NCI-H2029 (cell line): ENCODE measurements at regions not wholly inside any gene's neighbourhood (a gene's known extent, or its start where the extent isn't known, plus 50 kb on each side); places are given as distances from the start of the nearest gene placed in this dataset.
"Not testable (repeated sequence)": the region's sequence is repeated elsewhere in the genome, so short reads cannot be mapped to it uniquely, and the experiment has no call there.

Source experiments
- DNase-seq: peaks from one replicate; lab custom pipeline; 2025; lab: John Stamatoyannopoulos, UW

- no peak for DNase-seq
Observed at GRCh38 chr15:69763831-69764230, 311.2 kb downstream of the RPLP1 start.

DNA sequence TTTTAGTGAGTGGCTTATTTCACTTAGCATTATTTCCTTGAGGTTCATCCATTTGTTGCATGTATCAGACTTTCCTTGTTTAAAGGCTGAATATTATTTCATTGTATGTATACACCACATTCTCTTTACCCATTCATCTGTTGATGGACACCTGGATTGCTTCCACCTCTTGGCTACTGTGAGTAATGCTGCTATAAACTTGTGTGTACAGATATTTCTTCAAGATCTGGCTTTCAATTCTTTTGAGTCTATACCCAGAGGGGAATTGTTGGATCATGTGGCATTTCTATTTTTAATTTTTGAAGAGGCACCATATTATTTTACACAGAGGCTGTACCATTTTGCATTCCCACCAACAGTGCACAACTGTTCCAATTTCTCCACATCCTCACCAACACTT lies 313.5 kb downstream of the RPLP1 start:
- DNase-seq, result no peak

- DNase-seq, result no peak
Observed at GRCh38 chr15:69767191-69767590, 314.6 kb downstream of the RPLP1 start.

GRCh38 chr15:69769336-69769735 lies 316.7 kb downstream of the RPLP1 start:
- not testable (repeated sequence) for DNase-seq

DNA sequence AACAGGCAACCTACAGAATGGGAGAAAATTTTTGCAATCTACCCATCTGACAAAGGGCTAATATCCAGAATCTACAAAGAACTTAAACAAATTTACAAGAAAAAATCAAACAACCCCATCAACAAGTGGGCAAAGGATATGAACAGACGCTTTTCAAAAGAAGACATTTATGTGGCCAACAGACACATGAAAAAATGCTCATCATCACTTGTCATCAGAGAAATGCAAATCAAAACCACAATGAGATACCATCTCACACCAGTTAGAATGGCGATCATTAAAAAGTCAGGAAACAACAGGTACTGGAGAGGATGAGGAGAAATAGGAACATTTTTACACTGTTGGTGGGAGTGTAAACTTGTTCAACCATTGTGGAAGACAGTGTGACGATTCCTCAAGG lies 321.6 kb downstream of the RPLP1 start:
- not testable (repeated sequence) for DNase-seq

GRCh38 chr15:69774711-69775110 lies 322.1 kb downstream of the RPLP1 start:
- not testable (repeated sequence) for DNase-seq

DNA sequence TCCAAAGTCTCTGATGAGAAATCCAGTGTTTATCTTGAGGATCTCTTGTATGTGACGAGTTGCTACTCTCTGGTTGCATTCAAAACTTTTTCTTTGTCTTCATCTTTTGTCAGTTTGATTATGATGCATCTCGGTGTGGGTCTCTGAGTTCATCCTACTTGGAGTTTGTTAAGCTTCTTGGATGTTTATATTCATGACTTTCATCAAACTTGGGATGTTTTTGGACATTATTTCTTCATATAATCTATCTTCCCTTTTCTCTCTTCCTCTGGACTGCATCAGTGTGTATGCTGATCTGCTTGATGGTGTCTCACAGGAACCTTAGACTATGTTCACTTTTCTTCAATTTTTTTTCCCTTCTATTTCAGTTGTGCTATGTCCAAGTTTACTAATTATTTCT lies 320.4 kb downstream of the TLE3 start:
- no peak for DNase-seq

DNA sequence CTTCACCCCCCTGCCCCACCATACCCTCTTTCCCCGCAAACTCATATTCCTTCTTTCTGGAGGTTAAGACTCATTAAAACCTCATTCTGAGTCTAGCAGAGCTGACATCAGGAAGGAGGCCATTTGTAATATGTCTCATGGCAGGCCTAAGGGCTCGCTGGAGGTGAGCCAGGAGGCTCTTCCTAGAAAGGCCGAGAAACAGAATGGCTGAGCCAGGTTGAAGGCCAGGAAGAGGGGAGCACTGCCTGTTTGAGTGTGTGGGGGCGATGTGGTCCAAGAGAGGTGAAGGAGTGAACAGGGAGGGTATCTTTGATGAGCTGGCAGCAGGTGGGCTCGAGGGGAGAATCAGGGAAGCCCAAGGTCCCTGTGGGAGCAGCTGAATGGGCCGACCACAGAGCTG lies 317.3 kb downstream of the TLE3 start:
- no peak for DNase-seq

DNA sequence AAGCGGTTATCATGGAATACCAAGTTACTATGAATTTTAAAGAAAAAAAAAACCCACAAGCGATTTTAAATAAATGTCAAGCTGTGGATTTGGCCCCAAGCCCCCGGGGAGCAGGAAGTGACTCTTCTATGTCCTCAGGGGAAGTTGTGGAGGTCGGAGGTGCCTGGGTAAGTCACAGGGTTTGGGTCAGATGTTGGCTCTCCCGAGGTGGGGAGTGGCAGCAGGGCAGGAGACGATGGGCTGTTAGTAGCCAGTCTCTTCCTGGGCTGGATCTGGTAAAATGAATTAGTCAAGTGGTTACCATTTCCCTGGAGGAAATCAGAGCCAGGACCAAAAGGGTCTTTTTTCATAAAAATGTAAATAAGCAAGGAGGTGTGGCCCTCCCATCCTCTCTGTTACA lies 316.7 kb downstream of the TLE3 start:
- DNase-seq, result no peak

- no peak for DNase-seq
Observed at GRCh38 chr15:69781411-69782125, 316.1 kb downstream of the TLE3 start.

GRCh38 chr15:69782139-69782658 lies 315.5 kb downstream of the TLE3 start:
- no peak for DNase-seq

DNA sequence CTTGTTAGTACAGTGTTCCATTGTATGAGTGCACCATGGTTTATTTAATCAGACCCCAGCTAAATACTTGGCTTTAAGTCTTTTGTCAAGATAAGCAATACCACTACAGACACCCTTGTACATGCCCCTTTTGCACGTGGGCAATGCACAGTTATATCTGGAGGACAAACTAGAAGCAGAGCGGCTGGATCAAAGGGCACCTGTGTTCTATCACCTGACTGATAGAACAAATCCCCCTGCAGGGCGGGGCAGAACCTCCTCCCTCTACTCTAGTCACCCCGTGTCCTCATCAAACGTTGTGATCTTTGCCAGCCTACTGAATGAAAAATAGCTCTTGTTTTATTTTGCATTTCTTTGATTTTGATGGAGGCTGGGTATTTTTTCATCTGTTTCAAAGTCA lies 314.9 kb downstream of the TLE3 start:
- no peak for DNase-seq

- DNase-seq, result no peak
Observed at GRCh38 chr15:69783211-69783610, 314.5 kb downstream of the TLE3 start.

DNA sequence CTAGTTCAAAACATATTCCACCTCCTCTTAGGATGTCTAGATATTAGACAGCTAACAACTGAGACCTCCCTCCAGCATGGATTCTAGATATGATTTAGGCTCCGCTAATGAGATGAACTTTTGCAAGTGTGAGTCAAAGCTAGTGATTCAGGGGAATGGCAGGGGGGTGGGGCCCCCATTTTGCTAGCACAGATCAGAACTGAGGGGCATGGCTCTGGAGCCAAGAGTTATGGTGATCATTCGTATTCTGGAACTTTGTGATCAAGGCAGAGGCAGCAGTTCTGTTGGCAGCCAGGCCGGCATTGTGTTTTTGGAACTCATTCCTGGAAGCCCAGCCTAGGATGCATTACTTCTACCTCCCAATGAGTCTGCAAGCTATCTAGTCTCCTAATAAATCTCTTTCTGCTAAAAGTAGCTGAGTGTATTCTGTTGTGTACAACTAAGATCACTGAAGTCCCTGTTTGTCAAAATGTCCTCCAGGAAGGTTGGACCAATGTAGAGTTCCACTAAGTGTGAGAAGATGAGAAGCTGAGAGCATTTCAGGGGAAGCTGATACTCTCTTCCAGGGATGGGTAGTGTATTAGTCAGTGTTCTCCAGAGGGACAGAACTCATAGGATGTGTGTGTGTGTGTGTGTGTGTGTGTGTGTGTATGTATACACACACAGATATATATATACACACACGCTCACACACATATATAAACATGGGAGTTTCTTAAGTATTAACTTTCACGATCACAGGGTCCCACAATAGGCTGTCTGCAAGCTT lies 312.7 kb downstream of the TLE3 start:
- no peak for DNase-seq

GRCh38 chr15:69786136-69786701 lies 311.5 kb downstream of the TLE3 start:
- no peak for DNase-seq

DNA sequence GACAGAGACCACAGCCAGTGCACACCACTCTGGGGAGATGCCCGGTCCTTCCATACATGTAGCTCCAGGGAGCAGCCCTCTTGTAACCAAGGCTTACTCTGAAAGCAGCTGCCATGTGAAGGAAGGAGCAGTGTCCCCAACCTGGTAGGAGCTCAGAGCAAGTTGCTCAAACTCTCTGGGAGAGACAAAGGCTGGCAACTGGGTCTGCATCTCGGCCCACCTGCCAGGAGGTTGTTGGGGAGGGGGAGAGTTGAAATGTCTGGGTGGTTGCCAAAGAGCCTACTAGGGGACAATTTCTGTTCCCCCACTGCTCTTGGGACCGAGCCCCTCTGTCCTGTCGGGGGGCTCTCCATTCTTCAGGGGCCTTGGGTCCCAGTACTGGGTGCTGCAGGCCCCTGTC lies 309.9 kb downstream of the TLE3 start:
- DNase-seq, result no peak

DNA sequence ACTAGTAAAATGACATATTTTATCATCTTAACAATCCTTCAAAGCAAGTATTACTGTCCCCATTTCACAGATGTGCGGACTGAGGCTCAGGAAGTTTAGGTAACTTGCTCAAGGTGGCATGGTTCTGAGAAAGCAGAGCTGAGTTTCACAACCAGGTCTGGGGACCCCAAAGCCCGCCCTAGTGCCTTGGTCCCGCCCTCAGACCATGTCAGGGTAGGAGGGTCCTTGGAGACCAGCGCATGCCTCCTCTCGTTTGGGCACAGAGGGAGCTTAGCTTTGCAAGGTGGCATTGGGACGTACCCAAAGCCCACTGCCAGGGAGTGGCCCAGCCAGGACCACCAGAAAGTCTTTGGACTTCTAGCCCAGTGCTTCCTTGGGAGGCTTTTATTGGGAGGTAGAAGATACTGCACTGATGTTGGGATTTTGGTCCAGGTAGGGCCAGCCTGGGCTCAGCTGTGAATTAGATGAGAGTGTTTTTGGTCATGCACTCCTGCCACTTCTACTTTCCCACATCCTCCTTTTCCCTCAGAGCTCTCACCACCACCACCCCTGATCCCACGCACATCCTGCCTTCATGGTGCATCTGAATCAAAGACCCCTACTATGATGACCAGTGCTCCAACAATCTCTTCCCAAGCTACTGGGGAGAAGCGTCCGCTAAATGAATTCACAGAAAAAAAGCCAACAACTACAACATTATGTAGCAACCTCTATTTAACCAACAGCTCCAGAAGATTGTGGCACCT lies 307.9 kb downstream of the TLE3 start:
- DNase-seq, result no peak

- no peak for DNase-seq
Observed at GRCh38 chr15:69790632-69791031, 307.1 kb downstream of the TLE3 start.

- DNase-seq, result no peak
Observed at GRCh38 chr15:69792823-69793222, 304.9 kb downstream of the TLE3 start.

GRCh38 chr15:69793431-69793780 lies 304.3 kb downstream of the TLE3 start:
- DNase-seq, result no peak

DNA sequence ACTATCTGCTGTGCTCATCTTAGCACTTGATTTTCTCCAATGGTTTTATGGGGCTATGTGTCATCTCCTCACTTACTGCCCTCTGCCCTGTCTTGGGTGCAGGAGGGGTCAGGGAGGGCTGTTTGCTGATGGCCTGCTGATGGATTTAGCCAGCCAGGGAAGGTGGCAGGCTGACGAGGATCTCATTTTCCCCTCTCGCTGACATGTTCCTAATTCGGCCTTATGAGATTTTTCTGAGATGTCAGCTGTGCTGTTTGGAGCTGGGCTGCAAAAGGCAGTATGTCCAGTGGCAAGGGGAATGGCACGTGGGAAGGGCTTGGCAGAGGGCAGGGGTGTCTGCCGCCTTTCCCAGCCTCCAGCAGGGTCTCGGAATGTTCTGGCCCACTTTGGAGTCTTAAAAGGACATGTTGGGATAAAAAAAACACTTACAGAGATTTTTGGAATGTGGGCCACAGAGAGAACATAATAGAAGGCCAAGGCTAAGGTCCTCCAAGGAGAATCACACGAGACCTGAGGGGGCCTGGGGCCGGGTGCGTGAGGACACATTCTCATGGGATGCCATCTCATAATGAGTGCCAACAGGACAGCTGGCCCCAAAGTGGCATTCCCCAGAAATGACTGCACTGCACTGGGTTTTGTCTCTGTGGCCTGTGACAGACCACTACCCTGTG lies 303.8 kb downstream of the TLE3 start:
- DNase-seq, result no peak
